DND-41 (cell line): ENCODE measurements at regions not wholly inside any gene's neighbourhood (a gene's known extent, or its start where the extent isn't known, plus 50 kb on each side); places are given as distances from the start of the nearest gene placed in this dataset.

ENCODE experiments used
- ATAC-seq: fragments of 200-7000 bp; cut with Tn5 transposase; 3 replicates; pipeline ENCODE4 v1.9.1; 2021; ENCODE audit warnings: low read depth; ENCODE audit not compliant: insufficient read depth
- DNase-seq: peaks from one replicate; pipeline ENCODE4 v3.0.0-alpha.2; 2020
- H2AFZ ChIP-seq: 2 replicates; pipeline ENCODE4 v1.6.0; 2012; ENCODE audit warnings: low read depth, low read length
- H3K27ac ChIP-seq: 2 replicates; pipeline ENCODE4 v1.5.1; 2012; ENCODE audit warnings: low read length, inconsistent platforms
- H3K27me3 ChIP-seq: fragments of 200-600 bp; sonication (generic); 2 replicates; pipeline ENCODE4 v1.6.0; 2012; ENCODE audit warnings: low read length, mild to moderate bottlenecking, inconsistent platforms; ENCODE audit not compliant: insufficient read depth, poor library complexity
- H3K36me3 ChIP-seq: 2 replicates; pipeline ENCODE4 v1.5.1; 2012; ENCODE audit warnings: low read length, inconsistent platforms; ENCODE audit not compliant: insufficient read depth
- H3K4me1 ChIP-seq: 2 replicates; pipeline ENCODE4 v1.5.1; 2012; ENCODE audit warnings: mild to moderate bottlenecking, low read length; ENCODE audit not compliant: insufficient read depth
- H3K4me2 ChIP-seq: 2 replicates; pipeline ENCODE4 v1.6.0; 2012; ENCODE audit warnings: mild to moderate bottlenecking, moderate library complexity, low read length, inconsistent platforms; ENCODE audit not compliant: insufficient read depth
- H3K4me3 ChIP-seq, 2 experiments: fragments of 200-600 bp in 1 of 2; shearing (Covaris generic) in 1 of 2; 2 replicates each; pipeline ENCODE4 v1.5.1; 2012 to 2016; ENCODE audit warnings: inconsistent platforms in 2 of 2, low read length in 2 of 2, mild to moderate bottlenecking in 2 of 2, low read depth in 1 of 2, moderate library complexity in 1 of 2
- H3K79me2 ChIP-seq: 2 replicates; pipeline ENCODE4 v1.6.0; 2012; ENCODE audit warnings: low read length, inconsistent platforms; ENCODE audit not compliant: insufficient read depth
- H3K9ac ChIP-seq: 2 replicates; pipeline ENCODE4 v1.6.0; 2012; ENCODE audit warnings: low read depth, mild to moderate bottlenecking, inconsistent platforms, low read length, moderate library complexity
- H3K9me3 ChIP-seq: 2 replicates; pipeline ENCODE4 v1.5.1; 2012; ENCODE audit warnings: low read length, moderate library complexity, mild to moderate bottlenecking, inconsistent platforms; ENCODE audit not compliant: insufficient read depth, severe bottlenecking
- H4K20me1 ChIP-seq: 2 replicates; pipeline ENCODE4 v1.6.0; 2012; ENCODE audit warnings: low read length; ENCODE audit not compliant: insufficient read depth
- CTCF ChIP-seq: IDR thresholded peaks from 2 replicates; pipeline ENCODE4 v1.5.1; 2012; ENCODE audit warnings: borderline replicate concordance, low read length, moderate library complexity, mild to moderate bottlenecking; ENCODE audit not compliant: poor library complexity, severe bottlenecking; ENCODE audit errors: extremely low read depth
- EZH2 ChIP-seq: IDR thresholded peaks from 3 replicates; pipeline ENCODE4 v1.6.1; 2012; ENCODE audit warnings: borderline replicate concordance, low read depth, mild to moderate bottlenecking, moderate library complexity, low read length, inconsistent platforms; ENCODE audit not compliant: severe bottlenecking

DNA sequence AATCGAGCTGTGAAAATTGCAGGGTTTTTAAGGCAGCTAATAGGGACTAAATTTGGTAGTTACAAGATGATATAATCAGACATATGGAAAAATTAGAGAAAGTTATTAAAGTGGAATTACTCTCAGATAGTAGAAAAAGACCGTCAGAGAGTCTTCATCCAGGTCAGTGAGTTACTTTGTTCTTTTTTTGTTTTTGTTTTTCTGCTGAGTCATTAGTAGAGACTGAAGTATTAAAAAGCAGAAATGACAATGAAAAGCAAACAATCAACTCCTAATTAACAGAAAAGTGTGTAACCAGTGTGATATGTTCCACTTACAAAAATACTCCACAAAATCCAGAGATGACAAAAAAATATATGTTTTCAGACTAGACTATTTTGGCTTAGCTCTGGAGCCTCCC is 480.4 kb upstream of the COX7C start:
- no peaks in the 10 kb centered on the region for H3K4me1 ChIP-seq
- no peak overlapping the region for H2AFZ ChIP-seq
- no peaks in the 10 kb centered on the region for H4K20me1 ChIP-seq
- H3K36me3 ChIP-seq = no peaks in the 10 kb centered on the region
- no peaks in the 10 kb centered on the region for H3K79me2 ChIP-seq
- no peak overlapping the region for H3K4me2 ChIP-seq
- ATAC-seq (no peak), DNase-seq (no peak)
- H3K27me3 ChIP-seq = no peaks in the 10 kb centered on the region
- no peak overlapping the region for H3K27ac ChIP-seq
- H3K9me3 ChIP-seq = no peaks in the 10 kb centered on the region
- no peak overlapping the region for H3K4me3 ChIP-seq
- no peak overlapping the region for H3K9ac ChIP-seq
- TF ChIP-seq CTCF = no peak
- no peak for TF ChIP-seq EZH2

GRCh38 chr5:86143837-86144236 is 473.9 kb upstream of the COX7C start:
- no peaks in the 10 kb centered on the region for H3K9me3 ChIP-seq
- H3K27ac ChIP-seq = no peak overlapping the region
- H3K4me1 ChIP-seq = no peaks in the 10 kb centered on the region
- no peak overlapping the region for H3K4me3 ChIP-seq
- DNase-seq (no peak), ATAC-seq (no peak)
- H3K79me2 ChIP-seq = no peaks in the 10 kb centered on the region
- TF ChIP-seq CTCF (no peak), EZH2 (no peak)
- no peaks in the 10 kb centered on the region for H3K27me3 ChIP-seq
- no peak overlapping the region for H2AFZ ChIP-seq
- no peak overlapping the region for H3K9ac ChIP-seq
- H3K36me3 ChIP-seq = no peaks in the 10 kb centered on the region
- no peaks in the 10 kb centered on the region for H4K20me1 ChIP-seq
- H3K4me2 ChIP-seq = no peak overlapping the region

GRCh38 chr5:86152988-86153560 is 464.7 kb upstream of the COX7C start:
- DNase-seq = no peak
- H3K4me1 ChIP-seq = no peaks in the 10 kb centered on the region

More at GRCh38 chr5:86152988-86153560, 464.7 kb upstream of the COX7C start:
- no peaks in the 10 kb centered on the region for H3K79me2 ChIP-seq
- H3K4me2 ChIP-seq = no peak overlapping the region
- H3K9me3 ChIP-seq = no peaks in the 10 kb centered on the region
- H3K9ac ChIP-seq = no peak overlapping the region
- H3K4me3 ChIP-seq = no peak overlapping the region
- no peaks in the 10 kb centered on the region for H3K36me3 ChIP-seq
- H4K20me1 ChIP-seq = no peaks in the 10 kb centered on the region
- no peaks in the 10 kb centered on the region for H3K27me3 ChIP-seq
- no peak overlapping the region for H3K27ac ChIP-seq
- H2AFZ ChIP-seq = no peak overlapping the region
- no peak for ATAC-seq
- TF ChIP-seq CTCF (no peak), EZH2 (no peak)
